ENCODE measurements at regions not wholly inside any gene's neighbourhood (a gene's known extent, or its start where the extent isn't known, plus 50 kb on each side); places are given as distances from the start of the nearest gene placed in this dataset.

DNA sequence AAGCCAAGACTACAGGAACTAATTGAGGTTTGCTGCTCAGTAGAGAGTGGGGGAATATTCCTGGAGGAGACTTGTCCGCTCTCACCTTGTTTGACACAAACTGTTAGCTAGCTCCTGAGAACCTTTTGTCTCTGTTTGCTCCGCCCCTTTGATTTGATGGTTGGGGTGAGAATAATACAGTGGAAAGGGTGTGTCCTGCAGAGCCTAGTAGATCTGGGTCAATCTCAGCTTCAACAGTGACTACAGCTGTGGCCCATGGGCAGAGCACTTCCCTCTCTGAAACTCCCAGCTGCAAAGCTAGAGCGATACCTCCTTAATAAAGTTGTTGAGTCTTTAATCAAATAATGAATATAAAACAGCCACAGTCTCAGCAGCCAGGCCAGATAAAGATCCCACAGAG is 576.7 kb downstream of the DIAPH3 start:
- no peak for TF ChIP-seq CTCF (IDR thresholded peaks at IDR 0.05; ENCODE audit: control extremely low read depth, extremely low read depth, low read depth, missing control alignments)
- no peak for DNase-seq (ENCODE audit: extremely low spot score)
- ChIA-PET POLR2A (no interaction called here), CTCF (interaction anchor here (1.2 to 1.5 kb wide), 4 partner anchors 11 to 19 kb away, joined by 3 to 4 read pairs (median 3); no protein-coding TSS in a partner anchor)

- POLR2A ChIA-PET, result no interaction called here
- CTCF ChIA-PET, result interaction anchor here (1.5 kb wide), 1 partner anchor 21 kb away, joined by 3 read pairs; no protein-coding TSS in a partner anchor
- TF ChIP-seq CTCF (IDR thresholded peaks at IDR 0.05; ENCODE audit: control extremely low read depth, extremely low read depth, low read depth, missing control alignments), result no peak
- DNase-seq (ENCODE audit: extremely low spot score), result no peak
These were observed 575.6 kb downstream of the DIAPH3 start for GRCh38 chr13:59587971-59588716.

- ChIA-PET CTCF (no interaction called here), POLR2A (no interaction called here)
- no peak for DNase-seq (ENCODE audit: extremely low spot score)
- no peak for TF ChIP-seq CTCF (IDR thresholded peaks at IDR 0.05; ENCODE audit: control extremely low read depth, extremely low read depth, low read depth, missing control alignments)
These were observed 575.0 kb downstream of the DIAPH3 start for GRCh38 chr13:59588717-59589067.

GRCh38 chr13:59601993-59602392 is 561.7 kb downstream of the DIAPH3 start:
- no peak for TF ChIP-seq CTCF (IDR thresholded peaks at IDR 0.05; ENCODE audit: control extremely low read depth, extremely low read depth, low read depth, missing control alignments)
- ChIA-PET POLR2A (no interaction called here), CTCF (interaction anchor here (1.2 kb wide), 1 partner anchor 11 kb away, joined by 3 read pairs; no protein-coding TSS in a partner anchor)
- no peak for DNase-seq (ENCODE audit: extremely low spot score)

DNA sequence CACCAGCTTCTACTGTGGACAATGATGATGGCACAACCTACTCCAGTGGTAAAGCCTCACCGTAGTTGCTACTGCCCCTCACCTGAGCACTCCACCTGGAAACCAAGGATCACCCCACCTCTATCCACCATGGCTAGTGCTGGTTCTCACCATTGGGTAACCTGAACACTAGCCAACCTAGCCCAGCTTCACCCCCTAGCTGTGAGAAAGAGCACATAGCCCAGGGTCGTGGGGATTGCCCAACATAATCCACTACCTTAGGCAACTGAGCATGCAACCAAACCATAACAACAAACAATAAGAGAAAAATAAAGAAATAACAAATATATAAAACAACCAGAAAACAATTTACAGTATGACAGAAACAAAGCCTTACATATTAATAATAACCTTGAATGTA is 560.1 kb downstream of the DIAPH3 start:
- CTCF ChIA-PET, result no interaction called here
- POLR2A ChIA-PET, result no interaction called here
- TF ChIP-seq CTCF (IDR thresholded peaks at IDR 0.05; ENCODE audit: control extremely low read depth, extremely low read depth, low read depth, missing control alignments), result no peak
- DNase-seq (ENCODE audit: extremely low spot score), result no peak

- CTCF ChIA-PET, result interaction anchor here (0.8 kb wide), 1 partner anchor 12 kb away, joined by 3 read pairs; no protein-coding TSS in a partner anchor
- TF ChIP-seq CTCF (IDR thresholded peaks at IDR 0.05; ENCODE audit: control extremely low read depth, extremely low read depth, low read depth, missing control alignments), result no peak
- POLR2A ChIA-PET, result no interaction called here
- no peak for DNase-seq (ENCODE audit: extremely low spot score)
These were observed 556.6 kb downstream of the DIAPH3 start for GRCh38 chr13:59607172-59607571.
